Activated naive CD8-positive, alpha-beta T cell (primary cell): ENCODE measurements at regions not wholly inside any gene's neighbourhood (a gene's known extent, or its start where the extent isn't known, plus 50 kb on each side); places are given as distances from the start of the nearest gene placed in this dataset.

Experiments used
- H3K27ac Mint-ChIP-seq: one replicate; pipeline ENCODE4 v1.8.0; 2021; ENCODE audit warnings: mixed read lengths
- H3K27me3 Mint-ChIP-seq: one replicate; pipeline ENCODE4 v1.8.0; 2021; ENCODE audit warnings: mixed read lengths
- H3K36me3 Mint-ChIP-seq: one replicate; pipeline ENCODE4 v1.8.0; 2021; ENCODE audit warnings: mixed read lengths
- H3K4me1 Mint-ChIP-seq: one replicate; pipeline ENCODE4 v1.8.0; 2021; ENCODE audit warnings: low read depth, mixed read lengths
- H3K4me3 Mint-ChIP-seq: one replicate; pipeline ENCODE4 v1.8.0; 2021; ENCODE audit warnings: mild to moderate bottlenecking, mixed read lengths
- H3K9me3 Mint-ChIP-seq: one replicate; pipeline ENCODE4 v1.8.0; 2021; ENCODE audit warnings: low read depth, mixed read lengths

DNA sequence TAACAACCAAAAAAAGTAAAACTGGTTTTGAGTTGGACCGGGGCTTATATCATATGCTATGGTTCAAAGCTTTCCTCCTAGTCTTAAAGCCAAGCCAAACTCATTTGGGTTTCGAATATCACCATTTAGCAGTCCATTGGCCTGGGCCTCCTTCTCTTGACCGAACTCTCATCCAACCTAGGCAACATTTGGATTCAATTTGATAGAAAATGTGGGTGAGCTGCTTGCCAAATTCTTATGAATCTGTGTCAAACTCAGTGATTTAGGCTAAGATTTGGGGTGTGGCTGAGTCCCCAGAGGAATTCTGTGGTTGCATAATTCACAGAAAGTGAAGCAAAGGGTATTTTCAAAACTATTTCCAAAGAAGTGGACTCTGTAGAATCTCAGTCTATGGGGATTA, 83.7 kb downstream of the BLID start:
- Mint-ChIP-seq H3K9me3 (no peaks in the 10 kb centered on the region), H3K4me1 (no peaks in the 10 kb centered on the region), H3K4me3 (no peak overlapping the region), H3K27me3 (peaks cover 11% of the 10 kb centered on the region), H3K27ac (no peak overlapping the region), H3K36me3 (no peaks in the 10 kb centered on the region)

DNA sequence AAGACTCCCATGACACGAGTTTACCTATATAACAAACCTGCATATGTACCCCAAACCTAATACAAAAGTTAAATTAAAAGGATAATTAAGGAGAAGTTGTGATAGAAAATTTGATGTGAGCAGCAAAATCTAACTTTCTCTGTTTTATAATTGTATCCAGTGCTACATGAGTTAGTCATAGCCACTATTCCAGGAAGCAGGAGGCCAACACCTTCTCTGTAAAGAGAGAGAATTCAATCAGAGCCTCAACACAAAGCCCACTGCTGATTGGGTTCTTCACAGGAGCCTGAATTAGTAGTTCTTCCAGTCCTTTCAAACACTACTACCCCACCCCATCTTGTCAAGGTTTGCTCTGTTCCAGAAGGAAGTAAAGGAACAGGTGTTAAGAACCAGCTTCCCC, 84.2 kb downstream of the BLID start:
- Mint-ChIP-seq H3K4me1 (no peaks in the 10 kb centered on the region), H3K4me3 (no peak overlapping the region), H3K27ac (no peak overlapping the region), H3K9me3 (no peaks in the 10 kb centered on the region), H3K36me3 (no peaks in the 10 kb centered on the region), H3K27me3 (peaks cover 11% of the 10 kb centered on the region)

DNA sequence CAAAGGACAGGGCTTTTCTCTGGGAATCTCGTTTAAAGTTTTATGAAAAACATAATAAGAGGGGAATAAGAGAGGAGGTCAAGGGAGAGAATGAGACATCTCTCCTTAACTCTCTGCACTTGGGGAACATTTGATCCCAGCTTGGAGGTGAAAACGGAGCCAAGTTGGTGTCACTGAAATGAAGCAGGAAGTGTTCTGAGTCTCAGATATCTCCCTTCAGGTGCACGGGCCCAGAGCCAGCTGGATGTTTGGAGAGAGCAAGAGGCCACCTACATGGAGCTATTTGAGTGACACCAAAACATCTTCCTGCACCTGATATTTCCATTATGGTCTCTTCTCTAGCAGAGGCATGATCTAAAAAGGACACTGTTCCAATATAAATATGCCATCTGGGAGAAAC, 85.7 kb downstream of the BLID start:
- no peak overlapping the region for H3K27ac Mint-ChIP-seq
- H3K27me3 Mint-ChIP-seq = peaks cover 8% of the 10 kb centered on the region
- no peaks in the 10 kb centered on the region for H3K4me1 Mint-ChIP-seq
- H3K36me3 Mint-ChIP-seq = no peaks in the 10 kb centered on the region
- H3K9me3 Mint-ChIP-seq = no peaks in the 10 kb centered on the region
- no peak overlapping the region for H3K4me3 Mint-ChIP-seq

DNA sequence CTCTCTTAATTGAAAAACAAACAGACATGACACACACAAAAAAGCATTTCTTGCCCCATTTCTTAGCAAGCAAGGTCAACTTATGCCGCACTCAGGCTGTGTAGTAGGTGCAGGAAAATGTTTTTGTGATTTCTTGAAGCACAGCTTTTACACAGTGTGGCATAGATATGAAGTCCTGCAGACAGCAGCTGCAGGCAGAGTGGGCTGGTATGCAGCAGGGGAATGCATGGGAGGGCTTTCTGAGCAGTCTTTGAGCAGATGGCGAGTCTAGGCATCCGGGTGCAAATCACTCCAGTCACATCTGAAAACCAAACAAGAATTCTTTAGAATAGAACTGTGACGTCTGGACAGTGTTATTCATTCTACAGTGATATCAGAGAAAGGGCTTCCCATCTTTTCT, 87.5 kb downstream of the BLID start:
- peaks cover 9% of the 10 kb centered on the region for H3K27me3 Mint-ChIP-seq
- no peak overlapping the region for H3K27ac Mint-ChIP-seq
- no peaks in the 10 kb centered on the region for H3K9me3 Mint-ChIP-seq
- H3K36me3 Mint-ChIP-seq = no peaks in the 10 kb centered on the region
- H3K4me3 Mint-ChIP-seq = no peak overlapping the region
- H3K4me1 Mint-ChIP-seq = no peaks in the 10 kb centered on the region

DNA sequence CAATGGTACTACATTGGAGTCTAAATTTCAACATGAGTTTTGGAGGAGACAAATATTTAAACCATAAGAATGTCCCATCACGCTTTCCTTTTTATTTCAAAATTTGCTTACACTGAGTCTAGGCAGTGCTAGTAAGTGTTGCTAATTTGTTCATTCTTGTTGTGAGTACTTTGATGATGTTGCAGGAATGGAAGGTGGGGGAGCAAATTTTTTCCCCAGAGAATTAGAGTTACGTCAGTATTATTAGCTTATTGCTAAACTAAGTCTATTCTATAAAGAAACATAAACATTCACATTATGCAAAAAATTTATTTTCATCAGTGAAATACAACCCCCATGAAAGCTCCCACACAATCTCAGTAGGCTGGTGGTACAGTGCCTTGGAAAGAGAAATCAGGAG, 88.0 kb downstream of the BLID start:
- H3K27ac Mint-ChIP-seq = no peak overlapping the region
- peaks cover 9% of the 10 kb centered on the region for H3K27me3 Mint-ChIP-seq
- no peaks in the 10 kb centered on the region for H3K36me3 Mint-ChIP-seq

DNA sequence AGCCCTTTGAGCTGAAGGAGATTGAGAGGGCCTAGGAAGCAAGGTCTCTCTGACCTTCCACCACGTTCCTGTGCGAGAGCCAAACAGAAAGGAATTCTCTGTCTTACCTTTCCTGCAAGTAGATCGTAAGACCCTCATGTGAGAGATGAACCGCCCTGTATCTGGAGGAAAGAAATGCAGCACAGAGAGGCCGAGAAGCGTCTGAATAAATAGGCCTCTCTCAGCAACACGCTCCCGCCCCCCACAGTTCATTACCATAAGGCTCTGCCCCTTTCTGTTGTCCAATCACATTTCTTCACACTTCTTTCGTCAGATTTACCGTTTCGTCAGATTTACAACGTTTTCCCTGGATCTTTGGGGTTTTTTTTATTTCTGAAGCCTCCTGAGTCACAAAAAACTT, 90.3 kb downstream of the BLID start:
- Mint-ChIP-seq H3K9me3 (no peaks in the 10 kb centered on the region), H3K4me1 (no peaks in the 10 kb centered on the region), H3K27ac (no peak overlapping the region), H3K36me3 (no peaks in the 10 kb centered on the region), H3K4me3 (no peak overlapping the region), H3K27me3 (peaks cover 16% of the 10 kb centered on the region)

More for the DNA sequence above, 88.0 kb downstream of the BLID start:
- Mint-ChIP-seq H3K9me3 (no peaks in the 10 kb centered on the region), H3K4me3 (no peak overlapping the region), H3K4me1 (no peaks in the 10 kb centered on the region)

DNA sequence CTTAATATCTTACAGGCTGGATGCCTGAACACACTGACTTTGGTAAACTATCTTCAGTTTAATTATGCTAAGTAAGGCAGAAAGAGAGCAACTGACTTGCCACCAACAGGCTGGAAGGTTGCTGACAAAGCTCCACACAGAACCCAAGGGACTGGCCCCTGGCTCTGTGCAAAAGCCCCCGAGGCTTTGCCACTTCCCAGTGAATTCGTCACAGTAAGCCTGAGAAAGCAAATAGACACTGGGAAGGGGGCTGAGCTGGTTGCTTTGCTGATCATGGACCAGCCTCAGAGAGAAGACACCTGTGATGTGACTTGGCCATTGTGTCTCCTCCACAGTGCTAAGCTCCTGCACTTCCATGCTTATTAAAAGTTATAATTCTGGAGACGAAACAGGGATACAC, 91.7 kb downstream of the BLID start:
- H3K27ac Mint-ChIP-seq = no peak overlapping the region
- H3K36me3 Mint-ChIP-seq = no peaks in the 10 kb centered on the region
- no peaks in the 10 kb centered on the region for H3K4me1 Mint-ChIP-seq
- no peak overlapping the region for H3K4me3 Mint-ChIP-seq
- no peaks in the 10 kb centered on the region for H3K9me3 Mint-ChIP-seq
- peaks cover 14% of the 10 kb centered on the region for H3K27me3 Mint-ChIP-seq

DNA sequence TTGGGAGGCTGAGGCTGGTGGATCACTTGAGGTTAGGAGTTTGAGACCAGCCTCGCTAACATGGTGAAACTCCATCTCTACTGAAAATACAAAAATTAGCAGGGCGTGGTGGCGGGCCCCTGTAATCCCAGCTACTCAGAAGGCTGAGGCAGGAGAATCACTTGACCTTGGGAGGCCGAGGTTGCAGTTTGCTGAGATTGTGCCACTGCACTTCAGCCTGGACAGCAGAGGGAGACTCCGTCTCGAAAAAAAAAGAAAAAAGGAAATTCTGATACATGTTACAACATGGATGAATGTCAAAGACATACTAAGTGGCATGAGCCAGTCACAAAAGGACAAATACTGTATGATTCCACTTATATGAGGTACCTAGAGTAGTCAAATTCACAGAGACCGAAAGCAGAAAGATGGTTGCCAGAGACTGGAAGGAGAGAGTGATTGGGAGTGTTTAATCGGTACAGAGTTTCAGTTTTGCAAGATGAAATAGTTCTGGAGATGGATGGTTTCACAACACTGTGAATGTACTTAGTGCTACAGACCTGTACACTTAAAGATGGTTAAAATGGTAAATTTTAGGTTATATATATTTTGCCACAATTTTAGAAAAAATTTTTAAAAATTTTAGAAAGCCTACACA, 92.3 kb downstream of the BLID start:
- H3K27me3 Mint-ChIP-seq = peaks cover 11% of the 10 kb centered on the region
- no peaks in the 10 kb centered on the region for H3K9me3 Mint-ChIP-seq
- H3K4me3 Mint-ChIP-seq = no peak overlapping the region
- no peaks in the 10 kb centered on the region for H3K36me3 Mint-ChIP-seq
- no peaks in the 10 kb centered on the region for H3K4me1 Mint-ChIP-seq
- no peak overlapping the region for H3K27ac Mint-ChIP-seq

DNA sequence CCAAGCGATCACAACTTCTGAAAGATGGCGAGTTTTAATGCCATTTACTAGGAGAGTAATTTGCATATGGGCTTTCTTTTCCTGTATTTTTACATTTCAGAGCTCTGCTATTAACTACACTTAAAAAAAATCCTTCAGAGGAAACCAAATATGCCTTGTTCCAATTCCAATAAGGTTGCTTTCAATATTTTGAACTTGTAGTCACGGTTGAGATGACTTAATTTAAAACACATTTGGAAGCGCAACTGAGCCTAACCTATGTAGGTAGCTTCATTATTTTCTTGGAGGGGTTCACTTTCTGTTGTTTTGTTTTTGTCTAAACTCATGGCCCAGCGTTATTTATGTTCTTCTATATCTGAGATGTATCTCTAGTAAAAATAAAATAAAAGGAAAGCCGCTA, 93.4 kb downstream of the BLID start:
- Mint-ChIP-seq H3K36me3 (no peaks in the 10 kb centered on the region), H3K4me3 (no peak overlapping the region), H3K4me1 (no peaks in the 10 kb centered on the region), H3K27ac (no peak overlapping the region), H3K27me3 (peaks cover 8% of the 10 kb centered on the region), H3K9me3 (no peaks in the 10 kb centered on the region)

DNA sequence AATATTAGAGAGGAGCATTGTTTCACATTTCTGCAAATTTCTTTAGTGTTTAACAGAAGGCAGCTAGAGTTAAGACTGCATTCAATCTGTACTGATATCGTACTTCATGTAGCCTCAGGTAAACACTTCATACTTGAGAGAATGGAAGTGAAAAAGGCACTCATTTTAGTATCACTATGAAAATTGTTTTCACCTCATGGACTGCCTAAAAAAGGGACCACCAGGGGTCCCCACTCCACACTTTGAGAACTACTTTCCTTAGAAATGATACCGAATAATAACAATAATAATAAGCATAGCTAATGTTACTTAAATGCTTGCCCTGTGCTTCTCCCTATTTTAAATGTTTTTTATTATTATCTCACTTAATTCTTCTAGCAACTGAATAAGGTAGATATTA, 95.1 kb downstream of the BLID start:
- Mint-ChIP-seq H3K36me3 (no peaks in the 10 kb centered on the region), H3K4me1 (no peaks in the 10 kb centered on the region), H3K27ac (no peak overlapping the region), H3K4me3 (no peak overlapping the region), H3K9me3 (no peaks in the 10 kb centered on the region), H3K27me3 (peaks cover 8% of the 10 kb centered on the region)

DNA sequence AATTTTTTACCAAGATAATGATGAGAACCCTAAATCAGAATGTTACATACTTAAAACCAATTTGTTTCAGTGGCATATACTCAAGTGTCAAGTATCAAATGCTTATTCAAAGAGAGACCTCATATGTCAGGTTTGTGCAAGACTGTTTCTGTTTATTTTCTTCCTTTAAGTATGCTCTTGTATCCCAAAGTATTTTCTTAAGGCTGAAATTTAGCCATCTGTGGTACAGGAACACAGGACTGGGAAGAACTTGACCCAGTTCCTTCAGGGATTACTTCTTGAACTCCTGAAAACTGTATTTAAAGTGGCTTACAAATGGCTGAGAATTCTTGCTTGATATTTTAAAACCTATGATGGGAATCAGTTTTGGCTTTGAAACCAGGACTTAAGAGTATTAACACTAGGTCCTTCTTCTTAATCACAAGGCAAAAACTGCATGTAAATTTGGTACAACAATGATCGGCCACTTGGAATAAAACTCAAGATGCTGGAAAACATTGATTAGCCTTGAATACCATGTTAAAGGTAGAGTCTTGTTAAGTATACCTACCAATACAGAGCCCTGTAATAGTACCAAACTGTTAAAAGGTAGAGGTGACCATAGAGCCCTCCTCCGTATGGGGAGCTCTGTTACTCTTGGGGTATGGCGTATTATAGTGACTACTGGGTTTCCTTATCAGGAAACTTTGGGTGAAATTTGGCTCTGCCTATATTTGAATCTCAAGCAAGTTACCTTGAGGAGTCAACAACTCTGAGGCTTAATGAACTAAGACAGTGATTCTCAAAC, 95.9 kb downstream of the BLID start:
- Mint-ChIP-seq H3K4me3 (no peak overlapping the region), H3K27me3 (peaks cover 8% of the 10 kb centered on the region), H3K4me1 (no peaks in the 10 kb centered on the region), H3K9me3 (no peaks in the 10 kb centered on the region), H3K27ac (no peak overlapping the region), H3K36me3 (no peaks in the 10 kb centered on the region)

DNA sequence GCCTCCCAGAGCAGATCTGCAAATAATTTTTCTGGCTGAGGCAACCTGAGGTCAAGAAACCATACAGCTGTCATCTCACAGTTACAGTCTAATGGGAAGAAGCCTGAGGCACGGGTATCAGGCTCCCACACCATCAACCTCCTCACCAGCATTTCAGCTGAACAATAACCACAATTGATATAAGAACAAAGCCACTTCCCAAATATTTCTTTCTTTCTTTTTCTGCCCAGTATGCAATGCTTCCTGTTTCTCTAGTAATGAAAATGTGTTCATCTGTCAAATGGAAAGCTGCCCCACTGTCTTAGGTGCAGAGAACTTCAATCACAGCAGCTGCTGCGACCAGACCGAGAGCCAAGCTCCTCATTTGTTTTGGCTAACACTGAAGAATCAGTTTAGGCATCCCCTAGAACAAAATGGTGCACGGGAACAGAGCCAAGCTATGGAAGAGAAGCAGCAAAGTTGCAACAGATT, 108.4 kb downstream of the BLID start:
- H3K27me3 Mint-ChIP-seq = no peaks in the 10 kb centered on the region
- no peaks in the 10 kb centered on the region for H3K4me1 Mint-ChIP-seq
- no peaks in the 10 kb centered on the region for H3K36me3 Mint-ChIP-seq
- no peak overlapping the region for H3K4me3 Mint-ChIP-seq
- H3K27ac Mint-ChIP-seq = no peak overlapping the region
- H3K9me3 Mint-ChIP-seq = no peaks in the 10 kb centered on the region

DNA sequence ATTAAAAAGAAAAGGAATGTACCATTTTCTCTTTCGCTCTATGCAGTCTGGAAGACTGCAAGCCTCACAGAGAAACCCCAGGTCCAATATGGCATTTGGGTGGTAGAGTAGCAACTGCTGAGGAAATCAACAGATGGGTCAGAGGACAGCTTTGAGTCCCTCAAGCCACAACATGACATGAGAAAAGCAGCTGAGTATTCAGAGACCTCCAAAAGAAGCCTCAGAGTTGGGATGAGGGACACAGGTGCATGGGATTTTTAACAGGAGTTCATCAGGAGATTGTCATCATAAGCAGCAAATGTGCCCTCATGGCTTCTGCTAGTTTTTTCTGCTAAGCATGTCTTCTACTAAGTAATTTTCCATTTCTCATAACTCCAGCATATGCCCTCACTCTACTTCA, 111.6 kb downstream of the BLID start:
- Mint-ChIP-seq H3K9me3 (no peaks in the 10 kb centered on the region), H3K36me3 (no peaks in the 10 kb centered on the region), H3K4me3 (no peak overlapping the region), H3K4me1 (no peaks in the 10 kb centered on the region), H3K27ac (no peak overlapping the region), H3K27me3 (no peaks in the 10 kb centered on the region)

DNA sequence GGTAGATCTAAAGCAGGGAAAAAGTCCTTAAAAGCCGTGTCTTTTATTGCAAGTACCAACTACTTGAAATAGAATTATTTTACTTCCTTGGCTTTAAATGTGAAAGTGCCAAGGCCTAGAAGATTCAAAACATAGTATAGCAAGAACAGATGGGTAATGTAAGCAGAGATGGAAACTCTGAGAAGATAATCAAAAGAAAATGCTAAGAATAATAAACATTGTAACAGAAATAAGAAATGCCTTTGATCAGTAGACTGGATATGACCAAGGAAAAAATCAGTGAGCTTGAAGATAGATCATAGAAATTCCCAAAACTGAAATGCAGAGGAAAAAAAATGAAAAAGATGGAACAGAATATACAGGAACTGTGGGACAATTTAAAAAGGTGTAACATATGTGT, 113.1 kb downstream of the BLID start:
- H3K4me3 Mint-ChIP-seq = no peak overlapping the region
- H3K4me1 Mint-ChIP-seq = no peaks in the 10 kb centered on the region
- no peaks in the 10 kb centered on the region for H3K9me3 Mint-ChIP-seq
- no peak overlapping the region for H3K27ac Mint-ChIP-seq
- H3K36me3 Mint-ChIP-seq = no peaks in the 10 kb centered on the region
- H3K27me3 Mint-ChIP-seq = no peaks in the 10 kb centered on the region

DNA sequence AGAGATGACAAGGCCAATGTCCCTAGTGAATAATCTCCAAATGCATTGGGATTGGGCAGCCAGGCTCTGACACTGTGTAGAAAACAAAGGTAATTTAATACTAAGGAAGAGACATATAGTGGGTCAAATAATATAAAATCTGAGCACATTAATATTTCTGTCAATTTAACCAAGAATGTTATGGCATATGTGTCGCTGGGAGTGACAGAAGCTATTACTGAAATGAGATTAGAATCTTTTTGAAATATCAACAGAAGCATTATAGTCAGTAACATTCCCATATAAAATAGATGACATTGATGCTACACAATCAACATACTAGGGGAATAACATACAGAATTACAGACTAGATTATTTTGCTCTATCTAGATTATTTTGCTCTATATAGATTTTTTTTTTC, 114.0 kb downstream of the BLID start:
- Mint-ChIP-seq H3K27me3 (no peaks in the 10 kb centered on the region), H3K36me3 (no peaks in the 10 kb centered on the region), H3K4me3 (no peak overlapping the region)

DNA sequence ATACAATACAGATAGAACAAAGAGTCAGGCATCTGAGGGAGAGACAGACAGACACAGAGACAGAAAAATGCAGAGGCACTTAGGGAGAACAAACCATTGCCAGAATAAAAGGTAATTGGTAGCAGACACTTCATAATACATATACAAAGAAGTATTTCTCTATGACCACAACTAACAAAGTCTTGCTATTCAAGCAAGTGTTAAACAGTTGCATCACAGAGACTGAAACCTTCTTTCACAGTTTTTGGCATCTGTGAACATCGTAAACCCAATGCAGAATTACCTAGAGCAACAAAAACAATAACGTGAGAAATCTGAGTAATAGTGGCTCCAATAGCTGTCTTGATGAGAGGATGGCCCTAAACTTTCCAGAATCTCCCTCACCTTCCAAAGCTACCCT, 116.4 kb downstream of the BLID start:
- H3K27me3 Mint-ChIP-seq = peaks cover under 1% of the 10 kb centered on the region
- H3K27ac Mint-ChIP-seq = no peak overlapping the region
- H3K36me3 Mint-ChIP-seq = no peaks in the 10 kb centered on the region
- H3K9me3 Mint-ChIP-seq = no peaks in the 10 kb centered on the region
- H3K4me1 Mint-ChIP-seq = no peaks in the 10 kb centered on the region
- H3K4me3 Mint-ChIP-seq = no peak overlapping the region

More for the DNA sequence above, 114.0 kb downstream of the BLID start:
- Mint-ChIP-seq H3K9me3 (no peaks in the 10 kb centered on the region), H3K27ac (no peak overlapping the region), H3K4me1 (no peaks in the 10 kb centered on the region)
